WERI-Rb-1 (cell line): ENCODE measurements at regions not wholly inside any gene's neighbourhood (a gene's known extent, or its start where the extent isn't known, plus 50 kb on each side); places are given as distances from the start of the nearest gene placed in this dataset.

Experiments
- DNase-seq: peaks from one replicate; pipeline ENCODE4 v3.0.0-alpha.2; 2020
- H3K27ac ChIP-seq: fragments of 250-450 bp; sonication (Bioruptor Pico); 2 replicates; pipeline ENCODE4 v1.5.1; 2020; ENCODE audit warnings: mild to moderate bottlenecking, moderate library complexity
- H3K27me3 ChIP-seq: fragments of 250-450 bp; sonication (Bioruptor Pico); 2 replicates; pipeline ENCODE4 v1.5.1; 2021; ENCODE audit warnings: mild to moderate bottlenecking, low read depth, moderate library complexity; ENCODE audit not compliant: insufficient read depth, severe bottlenecking
- H3K36me3 ChIP-seq: fragments of 250-450 bp; sonication (Bioruptor Pico); 2 replicates; pipeline ENCODE4 v1.5.1; 2020; ENCODE audit warnings: mild to moderate bottlenecking, moderate library complexity
- H3K4me3 ChIP-seq: 2 replicates; pipeline ENCODE4 v1.5.1; 2011; ENCODE audit warnings: low read depth, mild to moderate bottlenecking, control low read depth, low read length
- H3K9me3 ChIP-seq: fragments of 250-450 bp; sonication (Bioruptor Pico); 2 replicates; pipeline ENCODE4 v1.5.1; 2021; ENCODE audit warnings: mild to moderate bottlenecking, moderate library complexity; ENCODE audit not compliant: severe bottlenecking
- TF ChIP-seq, protein P1 (sequence below): IDR thresholded peaks from 2 replicates; pipeline ENCODE4 v1.5.1; 2011; ENCODE audit warnings: low read depth, mild to moderate bottlenecking, control low read depth, inconsistent platforms, low read length

DNA sequence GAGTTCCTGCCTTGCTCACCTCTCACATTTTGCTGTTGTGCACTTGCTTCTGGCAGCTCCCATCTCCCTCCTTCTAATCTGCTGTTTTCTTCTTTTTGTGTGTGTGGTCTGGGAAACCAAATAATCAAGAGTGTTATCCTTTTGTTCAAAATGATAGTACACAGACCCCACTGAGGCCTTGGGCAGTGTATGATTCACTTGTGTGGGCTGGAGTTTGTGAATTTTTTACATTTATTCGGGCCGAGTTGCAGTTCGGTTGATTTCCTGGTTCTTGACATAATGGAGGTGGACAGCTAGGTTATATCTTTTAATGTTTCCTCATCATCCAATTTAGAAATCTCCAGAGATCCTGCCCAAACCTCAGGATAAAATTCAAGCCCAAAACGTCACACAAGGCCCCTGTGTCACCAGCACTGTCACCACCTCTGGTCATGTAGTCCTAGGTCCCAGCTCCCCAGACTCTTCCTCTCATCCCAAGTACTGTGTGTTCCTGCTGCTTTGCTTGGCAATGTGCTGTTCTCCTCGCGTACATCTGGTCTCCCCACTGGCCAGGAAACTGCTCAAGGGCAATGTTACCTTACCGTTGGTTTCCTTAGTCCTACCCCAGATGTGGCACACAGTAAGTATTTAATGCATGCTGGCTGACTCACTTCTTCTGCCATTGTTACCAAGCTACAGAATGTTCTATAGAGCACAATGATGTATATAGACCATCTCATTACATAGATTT lies 55.7 kb upstream of the PHACTR2 start:
- TF ChIP-seq, protein P1, sequence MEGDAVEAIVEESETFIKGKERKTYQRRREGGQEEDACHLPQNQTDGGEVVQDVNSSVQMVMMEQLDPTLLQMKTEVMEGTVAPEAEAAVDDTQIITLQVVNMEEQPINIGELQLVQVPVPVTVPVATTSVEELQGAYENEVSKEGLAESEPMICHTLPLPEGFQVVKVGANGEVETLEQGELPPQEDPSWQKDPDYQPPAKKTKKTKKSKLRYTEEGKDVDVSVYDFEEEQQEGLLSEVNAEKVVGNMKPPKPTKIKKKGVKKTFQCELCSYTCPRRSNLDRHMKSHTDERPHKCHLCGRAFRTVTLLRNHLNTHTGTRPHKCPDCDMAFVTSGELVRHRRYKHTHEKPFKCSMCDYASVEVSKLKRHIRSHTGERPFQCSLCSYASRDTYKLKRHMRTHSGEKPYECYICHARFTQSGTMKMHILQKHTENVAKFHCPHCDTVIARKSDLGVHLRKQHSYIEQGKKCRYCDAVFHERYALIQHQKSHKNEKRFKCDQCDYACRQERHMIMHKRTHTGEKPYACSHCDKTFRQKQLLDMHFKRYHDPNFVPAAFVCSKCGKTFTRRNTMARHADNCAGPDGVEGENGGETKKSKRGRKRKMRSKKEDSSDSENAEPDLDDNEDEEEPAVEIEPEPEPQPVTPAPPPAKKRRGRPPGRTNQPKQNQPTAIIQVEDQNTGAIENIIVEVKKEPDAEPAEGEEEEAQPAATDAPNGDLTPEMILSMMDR: no peak
- Histone ChIP-seq H3K27ac (no peak overlapping the region), H3K36me3 (no peaks in the 10 kb centered on the region), H3K9me3 (no peaks in the 10 kb centered on the region), H3K27me3 (no peaks in the 10 kb centered on the region), H3K4me3 (no peak overlapping the region)
- no peak for DNase-seq

DNA sequence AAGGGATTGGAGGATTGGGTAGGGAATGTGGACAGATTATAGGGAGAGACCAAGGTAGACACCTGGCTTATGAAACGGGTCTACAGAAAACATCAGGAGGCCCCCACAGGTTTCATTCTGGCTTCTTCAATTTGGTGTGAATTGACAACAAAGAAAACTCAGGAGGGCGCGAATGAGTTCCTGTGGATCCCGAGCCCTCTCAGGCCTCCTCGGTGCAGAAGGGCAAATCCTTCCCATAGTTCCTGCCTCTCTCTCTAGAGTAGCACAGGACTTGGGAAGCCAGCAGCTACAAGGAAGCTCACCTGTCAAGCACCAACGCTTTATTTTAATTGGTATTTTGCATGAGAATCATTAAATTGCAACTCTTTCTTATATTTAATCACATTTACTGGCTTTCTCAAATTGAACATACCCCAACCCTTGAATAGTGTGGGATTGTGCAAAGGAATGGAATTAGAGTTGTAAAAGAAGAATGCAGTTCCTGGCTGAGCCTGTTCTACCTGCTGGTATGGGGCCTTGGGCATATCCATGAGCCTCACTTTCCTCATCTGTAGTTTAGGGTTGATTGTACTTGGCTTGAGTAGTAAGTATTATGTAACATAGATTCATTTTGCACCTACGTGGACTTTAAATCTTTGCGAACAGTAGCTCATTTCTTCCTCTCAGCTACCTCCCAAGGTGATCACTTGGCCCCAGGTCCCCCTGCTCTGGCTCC lies 56.4 kb upstream of the PHACTR2 start:
- no peak for DNase-seq
- H3K4me3 ChIP-seq: no peak overlapping the region
- H3K9me3 ChIP-seq: no peaks in the 10 kb centered on the region
- H3K36me3 ChIP-seq: no peaks in the 10 kb centered on the region
- no peaks in the 10 kb centered on the region for H3K27me3 ChIP-seq
- H3K27ac ChIP-seq: no peak overlapping the region
- TF ChIP-seq, protein P1: no peak

DNA sequence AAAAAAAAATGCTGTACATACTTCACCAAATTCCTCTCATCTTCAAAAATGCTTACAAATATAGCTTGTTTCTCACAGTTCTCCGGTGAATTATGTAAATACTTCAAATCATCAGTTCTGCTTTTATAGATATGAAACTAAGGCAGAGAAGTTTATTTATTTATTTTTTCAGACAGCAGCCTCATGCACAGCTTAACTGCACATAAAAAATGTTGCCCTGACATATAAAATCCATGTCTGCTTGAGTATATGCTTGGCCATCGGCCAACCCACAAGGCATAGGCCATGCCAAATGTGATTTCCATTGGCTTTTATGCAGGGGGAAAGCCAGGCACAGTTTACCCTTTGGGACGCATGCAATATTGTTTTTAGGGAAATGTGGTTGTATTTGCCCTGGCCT lies 57.3 kb upstream of the PHACTR2 start:
- TF ChIP-seq, protein P1: no peak
- Histone ChIP-seq H3K9me3 (no peaks in the 10 kb centered on the region), H3K27me3 (no peaks in the 10 kb centered on the region), H3K27ac (no peak overlapping the region), H3K36me3 (no peaks in the 10 kb centered on the region), H3K4me3 (no peak overlapping the region)
- no peak for DNase-seq

DNA sequence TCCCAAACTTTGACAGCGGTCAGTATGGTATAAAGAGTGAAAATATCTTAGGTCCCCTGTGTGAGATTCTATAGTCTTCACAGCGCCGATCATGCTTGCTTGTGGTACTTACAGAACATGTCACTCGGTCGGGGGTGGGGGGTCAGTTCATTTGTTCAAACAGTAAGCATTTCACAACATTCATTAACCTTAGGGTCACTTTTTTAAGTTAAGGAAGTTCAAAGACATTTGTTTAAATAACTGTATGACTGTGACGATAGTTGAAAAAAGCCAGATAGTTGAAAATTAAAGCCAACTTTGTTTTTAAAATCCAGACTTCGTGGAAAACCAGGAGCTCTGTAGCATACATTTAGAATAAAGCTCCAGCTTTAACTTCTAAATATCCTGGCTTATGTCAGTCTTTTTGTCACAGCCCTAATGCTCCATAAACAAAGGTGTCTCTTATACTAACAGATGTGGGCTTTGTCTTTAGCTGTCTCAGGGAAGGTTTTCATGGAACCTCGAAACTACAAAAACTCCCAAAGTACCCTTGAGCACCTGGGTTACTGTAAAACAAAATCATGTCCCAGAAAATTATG lies 57.9 kb upstream of the PHACTR2 start:
- TF ChIP-seq, protein P1: no peak
- H3K27ac ChIP-seq: no peak overlapping the region

DNA sequence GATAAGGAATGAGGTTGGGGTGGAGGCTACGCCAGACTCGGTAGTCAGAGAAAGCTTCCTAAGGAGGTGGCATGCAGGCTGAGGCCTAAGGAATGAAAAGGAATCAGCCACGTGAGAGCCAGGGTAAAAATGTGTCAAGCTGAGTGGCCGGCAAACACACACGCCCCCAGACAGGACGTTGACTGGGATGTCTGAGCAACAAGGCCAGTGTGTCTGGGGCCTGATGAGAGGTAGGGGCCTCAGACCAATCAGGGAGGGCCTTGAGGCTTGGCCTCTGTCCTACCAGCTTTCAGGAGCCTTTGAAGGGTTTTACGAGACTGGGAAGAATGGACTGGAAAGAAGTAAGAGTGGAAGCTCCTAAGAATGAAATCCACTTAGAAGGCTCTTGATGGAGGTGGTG lies 61.0 kb upstream of the PHACTR2 start:
- Histone ChIP-seq H3K36me3 (no peaks in the 10 kb centered on the region), H3K27ac (no peak overlapping the region), H3K4me3 (no peak overlapping the region), H3K27me3 (no peaks in the 10 kb centered on the region), H3K9me3 (no peaks in the 10 kb centered on the region)
- TF ChIP-seq, protein P1: no peak
- DNase-seq: no peak

More for the DNA sequence above, 57.9 kb upstream of the PHACTR2 start:
- H3K4me3 ChIP-seq: no peak overlapping the region
- DNase-seq: no peak
- H3K9me3 ChIP-seq: no peaks in the 10 kb centered on the region
- no peaks in the 10 kb centered on the region for H3K27me3 ChIP-seq
- no peaks in the 10 kb centered on the region for H3K36me3 ChIP-seq
